GM19468 (cell line): ENCODE measurements at regions not wholly inside any gene's neighbourhood (a gene's known extent, or its start where the extent isn't known, plus 50 kb on each side); places are given as distances from the start of the nearest gene placed in this dataset.

ENCODE experiments used
- ATAC-seq: cut with Tn5 transposase; IDR thresholded peaks from one replicate; pipeline ENCODE4 v1.9.1; 2021; ENCODE audit warnings: mild to moderate bottlenecking, moderate library complexity, moderate number of reproducible peaks; ENCODE audit not compliant: unreplicated experiment; ENCODE audit errors: extremely low read depth

DNA sequence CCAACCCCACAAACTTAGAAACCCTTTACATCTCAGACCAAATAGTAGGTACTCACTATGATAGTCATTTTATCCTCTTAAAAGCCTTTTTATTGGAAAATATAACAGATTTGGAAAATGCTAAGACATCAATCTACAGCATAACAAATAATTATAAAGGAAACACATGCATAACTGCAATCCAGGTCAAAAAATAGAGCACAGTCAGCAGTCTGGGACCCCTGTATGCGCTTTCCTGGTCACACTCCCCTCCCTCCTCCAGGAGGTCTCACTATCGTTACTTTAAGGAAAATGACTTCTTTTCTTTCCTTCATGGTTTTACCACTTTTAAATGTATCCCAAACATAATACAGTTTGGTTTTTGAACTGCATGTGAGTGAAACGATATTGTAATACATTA lies 90.5 kb upstream of the CCDC150 start:
- ATAC-seq = no peak

DNA sequence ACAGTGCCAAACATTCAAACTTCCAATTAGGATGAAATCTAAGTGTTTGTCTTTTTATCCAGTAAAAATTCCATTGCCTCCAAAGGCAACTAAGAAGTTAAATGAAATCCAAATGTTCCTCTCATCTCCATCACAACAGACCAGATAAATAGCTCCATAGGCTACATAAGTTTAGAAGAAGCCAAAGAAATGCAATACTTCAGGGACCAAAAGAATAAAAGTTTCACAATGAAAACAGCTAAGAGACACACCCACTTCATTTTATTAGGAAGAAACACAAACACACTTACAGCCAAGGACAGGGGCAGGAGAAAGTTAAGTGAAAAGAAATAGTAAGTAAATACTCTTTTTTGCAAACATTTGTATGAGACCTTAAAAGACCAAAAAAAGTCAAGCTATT lies 88.5 kb upstream of the CCDC150 start:
- no peak for ATAC-seq

GRCh38 chr2:196555161-196555560 lies 84.4 kb upstream of the CCDC150 start:
- ATAC-seq = no peak

DNA sequence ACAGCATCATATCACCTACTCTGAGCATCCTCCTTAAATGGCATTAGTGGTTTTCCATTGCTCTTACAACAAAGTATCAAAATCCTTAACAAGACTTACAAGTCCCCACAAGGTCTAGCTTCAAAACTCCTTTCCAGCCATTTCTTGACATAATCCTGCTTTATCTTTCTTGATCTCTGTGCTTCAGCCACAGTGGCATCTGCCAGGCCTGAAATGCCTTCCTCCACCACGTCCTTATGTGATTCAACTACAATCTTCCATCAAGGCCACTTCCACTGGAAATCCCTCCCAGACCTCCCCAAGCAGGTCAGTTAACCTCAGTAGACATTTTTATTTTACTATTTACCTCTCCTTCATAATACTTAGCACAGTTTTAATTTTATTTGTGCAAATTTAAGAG lies 83.8 kb upstream of the CCDC150 start:
- no peak for ATAC-seq

GRCh38 chr2:196558497-196558896 lies 81.0 kb upstream of the CCDC150 start:
- no peak for ATAC-seq

DNA sequence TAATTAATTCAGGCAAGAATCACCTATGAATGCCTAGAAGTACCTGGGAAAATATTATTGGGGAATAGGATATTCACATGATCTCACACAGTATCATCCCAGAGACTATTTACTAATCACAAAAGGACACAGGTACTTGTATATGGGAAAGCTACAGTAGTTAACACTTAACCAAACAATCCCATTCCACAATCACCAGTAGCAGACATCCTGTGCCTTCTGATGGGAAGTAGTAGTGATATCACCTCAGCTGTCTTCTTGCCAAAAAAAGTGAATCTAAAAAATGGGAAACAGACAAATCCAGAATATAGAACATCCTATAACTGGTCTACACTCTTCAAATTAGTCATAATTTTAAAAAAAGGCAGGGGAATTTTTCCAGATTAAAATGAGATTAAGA lies 75.6 kb upstream of the CCDC150 start:
- ATAC-seq = no peak

- no peak for ATAC-seq
These were observed 74.3 kb upstream of the CCDC150 start for GRCh38 chr2:196565106-196565765.

DNA sequence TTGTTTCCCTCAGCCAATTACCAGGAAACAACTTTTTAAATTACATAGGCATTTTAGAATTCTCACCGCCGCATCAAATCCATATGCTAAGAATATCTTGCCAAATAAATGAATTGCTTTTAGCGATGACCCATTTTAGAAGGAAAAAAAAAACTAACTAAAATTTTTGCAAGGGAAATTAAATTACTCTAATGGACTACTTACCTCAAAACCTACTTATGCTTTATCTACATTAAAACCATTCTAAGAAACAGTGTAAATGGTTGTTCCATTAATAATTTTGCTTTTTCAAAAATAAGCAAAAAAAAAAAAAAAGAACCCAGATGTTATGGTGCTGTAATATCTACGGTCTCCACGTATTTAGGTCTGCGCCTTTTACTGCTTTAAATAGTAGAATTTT lies 73.5 kb upstream of the CCDC150 start:
- ATAC-seq = no peak

GRCh38 chr2:196566961-196567666 lies 72.4 kb upstream of the CCDC150 start:
- ATAC-seq = no peak

- no peak for ATAC-seq
These were observed 71.0 kb upstream of the CCDC150 start for GRCh38 chr2:196568506-196568905.

DNA sequence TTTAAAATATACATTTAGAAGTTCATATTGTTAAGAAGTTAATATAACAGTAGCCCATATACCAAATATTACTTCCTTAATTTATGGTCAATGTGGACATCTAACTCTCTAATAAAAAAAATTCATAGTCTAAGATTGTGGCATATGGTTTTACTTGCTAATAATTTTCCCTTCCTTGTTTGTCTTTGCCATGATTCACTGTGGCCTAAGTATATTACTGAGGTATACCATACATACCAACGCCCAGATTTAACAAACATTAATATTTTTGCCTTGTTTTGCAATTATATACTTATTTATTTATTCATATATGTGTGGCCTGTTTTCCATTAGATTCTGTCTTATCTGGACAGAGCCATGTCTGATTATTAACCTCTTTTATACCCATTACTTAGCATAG lies 54.6 kb upstream of the CCDC150 start:
- ATAC-seq = no peak

DNA sequence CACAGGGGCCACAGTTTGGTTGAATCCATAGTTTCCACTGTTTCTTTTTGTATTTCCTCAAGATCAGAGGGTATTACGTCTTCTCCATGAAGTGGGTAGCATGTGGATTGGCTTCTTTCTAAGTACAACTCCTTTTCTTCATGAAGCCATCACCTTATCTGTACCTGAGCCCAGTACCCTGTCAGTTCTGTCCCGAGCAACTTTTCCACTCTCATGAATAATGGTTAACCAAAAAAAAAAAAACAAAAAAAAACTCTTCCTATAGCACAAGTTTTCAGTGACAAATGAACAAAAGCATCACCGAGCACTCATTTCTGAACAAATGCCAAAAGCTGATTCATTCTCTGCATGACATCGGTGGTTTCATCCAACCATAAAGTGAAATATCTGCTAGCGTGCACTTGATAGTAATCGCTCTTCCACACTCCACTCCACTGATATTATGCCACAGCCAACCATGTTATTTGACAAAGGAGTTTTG lies 53.0 kb upstream of the CCDC150 start:
- ATAC-seq = no peak

DNA sequence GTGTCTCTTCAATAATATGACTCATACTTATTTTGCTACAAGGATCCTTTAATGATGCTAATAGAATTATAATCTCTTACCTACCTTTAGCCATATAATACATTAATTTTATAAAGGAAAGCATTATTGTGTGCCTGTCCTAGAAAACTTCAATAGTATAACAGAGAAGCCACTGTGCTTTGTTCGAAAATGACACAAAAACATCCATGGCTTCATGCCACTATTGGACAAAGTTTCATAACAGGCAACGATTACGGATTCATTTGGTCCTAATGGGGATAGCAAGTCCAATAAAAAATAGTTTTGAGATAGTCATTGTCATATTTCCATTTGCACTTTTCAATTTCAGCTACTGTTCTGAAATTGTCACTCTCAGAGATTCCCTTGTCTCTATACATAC lies 52.5 kb upstream of the CCDC150 start:
- ATAC-seq = no peak

DNA sequence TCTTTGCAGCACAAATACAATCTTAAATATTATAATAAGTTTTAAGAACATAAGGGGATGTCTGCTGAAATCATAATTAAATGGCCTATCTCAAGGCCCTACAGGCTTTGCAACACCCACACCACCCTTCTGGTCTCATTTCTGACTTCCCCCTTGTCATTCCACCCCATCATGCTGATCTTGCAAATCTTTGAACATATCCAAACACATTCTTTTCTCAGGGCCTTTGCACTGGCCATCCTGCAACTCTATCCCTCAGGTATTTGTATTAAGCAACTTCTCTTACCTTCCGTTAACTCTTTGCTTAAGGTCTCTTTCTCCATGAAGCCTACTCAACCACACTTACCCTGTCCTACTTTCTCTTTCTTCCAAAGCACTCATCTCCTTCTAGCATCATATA lies 51.8 kb upstream of the CCDC150 start:
- ATAC-seq = no peak

DNA sequence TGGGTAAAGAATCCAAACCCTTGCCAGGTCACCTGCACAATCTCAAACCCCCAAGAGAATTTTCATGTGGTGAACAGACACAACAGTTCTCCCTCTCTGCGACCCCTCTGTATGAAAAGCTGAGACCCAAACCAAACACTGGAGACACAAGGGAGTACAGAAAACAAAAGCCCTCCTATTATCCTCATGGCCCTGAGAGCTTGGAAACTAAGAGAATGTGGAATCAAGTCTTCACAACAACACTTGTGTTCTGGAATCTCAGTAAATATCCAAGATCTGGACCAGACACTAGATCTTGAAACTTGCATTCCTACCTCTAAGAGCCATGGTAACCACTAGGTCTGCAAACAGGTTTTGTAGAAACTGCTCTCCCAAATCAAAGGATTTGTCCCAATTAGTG lies 50.1 kb upstream of the CCDC150 start:
- no peak for ATAC-seq
